OCI-LY7 (cell line): ENCODE measurements at regions not wholly inside any gene's neighbourhood (a gene's known extent, or its start where the extent isn't known, plus 50 kb on each side); places are given as distances from the start of the nearest gene placed in this dataset.

Experiments
- BruUV-seq: library from RNA; stranded (reverse); fragments of 400-500 nt; replicated peaks from 2 replicates; lab custom pipeline; 2021; lab: Mats Ljungman, UMichigan
- CTCF ChIA-PET: fragments of 300-600 bp; sonication (Branson Sonifier 250); formaldehyde crosslinking; loops from one replicate; lab custom pipeline; 2022; ENCODE audit warnings: antibody characterized with exemption; ENCODE audit not compliant: unreplicated experiment; lab: Charles Lee
- POLR2A ChIA-PET: fragments of 300-600 bp; sonication (Branson Sonifier 250); formaldehyde crosslinking; loops from one replicate; lab custom pipeline; 2022; ENCODE audit warnings: antibody characterized with exemption; lab: Charles Lee
- DNase-seq: peaks from one replicate; pipeline ENCODE4 v3.0.0-alpha.2; 2015; ENCODE audit warnings: low spot score
- H2AFZ ChIP-seq: fragments of 200-600 bp; sonication (generic), shearing (Covaris generic); 2 replicates; pipeline ENCODE4 v1.6.1; 2014; ENCODE audit warnings: mild to moderate bottlenecking, antibody characterized with exemption, low read length, moderate library complexity
- H3K27ac ChIP-seq: fragments of 200-600 bp; sonication (generic); 2 replicates; pipeline ENCODE4 v1.5.1; 2014; ENCODE audit warnings: mixed run types, low read depth, mild to moderate bottlenecking, moderate library complexity, low read length, inconsistent platforms; ENCODE audit not compliant: poor library complexity, severe bottlenecking
- H3K36me3 ChIP-seq: fragments of 200-600 bp; sonication (generic); 2 replicates; pipeline ENCODE4 v1.6.1; 2014; ENCODE audit warnings: mild to moderate bottlenecking, antibody characterized with exemption, low read length, moderate library complexity, mixed read lengths; ENCODE audit not compliant: insufficient read depth
- H3K4me1 ChIP-seq: fragments of 200-600 bp; sonication (generic); 2 replicates; pipeline ENCODE4 v1.5.1; 2014; ENCODE audit warnings: mild to moderate bottlenecking, low read length; ENCODE audit not compliant: insufficient read depth, poor library complexity, severe bottlenecking
- H3K4me2 ChIP-seq: fragments of 200-600 bp; sonication (generic); 2 replicates; pipeline ENCODE4 v1.6.1; 2014; ENCODE audit warnings: mild to moderate bottlenecking, low read length
- H3K4me3 ChIP-seq: fragments of 200-600 bp; sonication (generic); 2 replicates; pipeline ENCODE4 v1.5.1; 2014; ENCODE audit warnings: mild to moderate bottlenecking, low read depth, low read length; ENCODE audit not compliant: poor library complexity, severe bottlenecking
- H3K79me2 ChIP-seq: fragments of 200-600 bp; sonication (generic); 2 replicates; pipeline ENCODE4 v1.6.1; 2016; ENCODE audit warnings: low read depth, mild to moderate bottlenecking, low read length, moderate library complexity, mixed read lengths; ENCODE audit not compliant: insufficient read depth
- H3K9me2 ChIP-seq: fragments of 200-600 bp; sonication (generic); 2 replicates; pipeline ENCODE4 v1.6.1; 2016; ENCODE audit warnings: mild to moderate bottlenecking, low read length, mixed read lengths; ENCODE audit not compliant: insufficient read depth
- H3K9me3 ChIP-seq: fragments of 200-600 bp; sonication (generic); 2 replicates; pipeline ENCODE4 v1.6.1; 2014; ENCODE audit warnings: mild to moderate bottlenecking, mixed run types, low read length, mixed read lengths
- H4K20me1 ChIP-seq: fragments of 200-600 bp; sonication (generic); 2 replicates; pipeline ENCODE4 v1.6.1; 2014; ENCODE audit warnings: mild to moderate bottlenecking, antibody characterized with exemption, low read length, moderate library complexity, mixed read lengths; ENCODE audit not compliant: insufficient read depth
- EZH2phosphoT487 ChIP-seq: fragments of 200-600 bp; sonication (generic); IDR thresholded peaks from 2 replicates; pipeline ENCODE4 v1.6.1; 2018; ENCODE audit warnings: low read depth, borderline replicate concordance, mild to moderate bottlenecking, mixed run types, antibody characterized with exemption, low read length, moderate library complexity, mixed read lengths
- intact Hi-C: fragments of 100-400 bp; cut with micrococcal nuclease; formaldehyde crosslinking; loops from one replicate; pipeline ENCODE4 v1.10.0; 2022; ENCODE audit not compliant: unreplicated experiment
- TF ChIP-seq, protein P1 (sequence below): fragments of 200-600 bp; sonication (generic); conservative IDR thresholded peaks from 2 replicates; pipeline ENCODE4 v1.5.1; 2014; ENCODE audit warnings: mild to moderate bottlenecking, antibody characterized with exemption, low read length, moderate library complexity, mixed read lengths

DNA sequence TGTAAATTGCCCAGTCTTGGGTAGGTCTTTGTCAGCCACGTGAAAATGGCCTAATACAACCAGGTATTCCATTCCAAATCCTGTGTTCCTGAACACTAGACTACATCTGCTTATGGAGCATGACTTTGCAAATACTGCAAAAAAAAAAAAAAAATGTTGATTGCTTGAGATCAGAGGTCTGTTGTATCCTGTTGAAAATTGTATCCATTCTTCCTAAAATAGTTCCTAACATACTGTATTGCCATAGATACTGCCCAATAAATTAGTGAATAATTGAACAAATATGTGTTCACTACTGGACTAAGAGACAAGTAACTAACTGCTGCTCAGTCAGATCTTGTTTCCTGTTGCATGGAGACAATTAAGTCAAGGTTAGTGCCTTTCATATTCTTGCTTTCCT lies 164.3 kb upstream of the PABPC4L start:
- intact Hi-C loops: no loop called here
- no peak for DNase-seq
- no peaks in the 10 kb centered on the region for H3K9me2 ChIP-seq
- TF ChIP-seq, protein P1, sequence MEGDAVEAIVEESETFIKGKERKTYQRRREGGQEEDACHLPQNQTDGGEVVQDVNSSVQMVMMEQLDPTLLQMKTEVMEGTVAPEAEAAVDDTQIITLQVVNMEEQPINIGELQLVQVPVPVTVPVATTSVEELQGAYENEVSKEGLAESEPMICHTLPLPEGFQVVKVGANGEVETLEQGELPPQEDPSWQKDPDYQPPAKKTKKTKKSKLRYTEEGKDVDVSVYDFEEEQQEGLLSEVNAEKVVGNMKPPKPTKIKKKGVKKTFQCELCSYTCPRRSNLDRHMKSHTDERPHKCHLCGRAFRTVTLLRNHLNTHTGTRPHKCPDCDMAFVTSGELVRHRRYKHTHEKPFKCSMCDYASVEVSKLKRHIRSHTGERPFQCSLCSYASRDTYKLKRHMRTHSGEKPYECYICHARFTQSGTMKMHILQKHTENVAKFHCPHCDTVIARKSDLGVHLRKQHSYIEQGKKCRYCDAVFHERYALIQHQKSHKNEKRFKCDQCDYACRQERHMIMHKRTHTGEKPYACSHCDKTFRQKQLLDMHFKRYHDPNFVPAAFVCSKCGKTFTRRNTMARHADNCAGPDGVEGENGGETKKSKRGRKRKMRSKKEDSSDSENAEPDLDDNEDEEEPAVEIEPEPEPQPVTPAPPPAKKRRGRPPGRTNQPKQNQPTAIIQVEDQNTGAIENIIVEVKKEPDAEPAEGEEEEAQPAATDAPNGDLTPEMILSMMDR: no peak
- no peak for TF ChIP-seq EZH2phosphoT487
- no peak overlapping the region for H3K27ac ChIP-seq
- H3K36me3 ChIP-seq: no peaks in the 10 kb centered on the region
- CTCF ChIA-PET: no interaction called here
- H3K9me3 ChIP-seq: no peaks in the 10 kb centered on the region
- H3K4me1 ChIP-seq: no peaks in the 10 kb centered on the region
- POLR2A ChIA-PET: no interaction called here
- H3K79me2 ChIP-seq: no peaks in the 10 kb centered on the region
- H2AFZ ChIP-seq: no peak overlapping the region
- no peak overlapping the region for H3K4me2 ChIP-seq
- H4K20me1 ChIP-seq: no peaks in the 10 kb centered on the region
- H3K4me3 ChIP-seq: no peak overlapping the region
- BruUV-seq: no TSS peak

DNA sequence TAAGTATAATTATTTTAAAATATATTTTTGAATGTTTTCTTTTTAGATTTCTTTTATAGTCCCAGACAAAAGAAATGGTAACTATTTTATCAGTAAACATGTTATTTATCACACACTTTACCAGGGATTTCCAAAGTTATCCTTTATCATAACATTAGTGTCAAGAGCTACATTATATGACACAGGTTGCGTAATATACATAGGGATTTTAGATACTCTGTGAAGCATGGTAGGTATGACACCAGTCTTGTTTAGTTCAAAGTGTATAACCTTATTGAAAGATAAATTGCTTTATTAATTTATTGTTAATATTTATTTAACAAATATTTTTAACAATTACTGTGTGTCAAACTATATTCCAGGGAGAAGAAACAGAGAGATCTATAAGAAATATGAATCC lies 163.3 kb upstream of the PABPC4L start:
- Histone ChIP-seq H3K36me3 (no peaks in the 10 kb centered on the region), H3K4me3 (no peak overlapping the region), H3K4me1 (no peaks in the 10 kb centered on the region), H3K9me3 (no peaks in the 10 kb centered on the region), H4K20me1 (no peaks in the 10 kb centered on the region), H3K9me2 (no peaks in the 10 kb centered on the region), H3K27ac (no peak overlapping the region), H3K79me2 (no peaks in the 10 kb centered on the region), H3K4me2 (no peak overlapping the region), H2AFZ (no peak overlapping the region)
- no TSS peak for BruUV-seq
- CTCF ChIA-PET: no interaction called here
- TF ChIP-seq, protein P1: no peak
- TF ChIP-seq EZH2phosphoT487: no peak
- intact Hi-C loops: no loop called here
- no peak for DNase-seq
- POLR2A ChIA-PET: no interaction called here

DNA sequence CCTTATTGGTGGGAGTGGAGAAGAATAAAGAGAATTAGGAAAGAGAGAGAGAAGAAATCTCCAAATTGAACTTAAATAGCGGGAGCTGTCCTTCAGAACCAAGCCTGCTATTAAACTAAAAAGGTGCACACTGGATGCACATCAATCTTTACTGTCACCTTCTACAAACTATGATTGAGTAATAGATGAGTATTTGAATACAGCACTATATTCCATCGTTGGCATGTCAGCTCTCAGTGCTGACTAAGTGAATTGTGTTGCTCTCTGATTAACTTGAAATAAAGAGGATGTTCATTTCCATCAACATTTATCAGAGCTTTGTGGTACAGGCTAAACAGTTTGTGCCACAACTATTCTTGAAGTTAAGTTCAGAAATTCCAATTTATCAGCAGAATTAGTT lies 143.7 kb upstream of the PABPC4L start:
- DNase-seq: no peak
- Histone ChIP-seq H3K9me2 (no peaks in the 10 kb centered on the region), H2AFZ (no peak overlapping the region), H3K4me1 (no peaks in the 10 kb centered on the region), H3K79me2 (no peaks in the 10 kb centered on the region), H3K4me3 (no peak overlapping the region), H4K20me1 (no peaks in the 10 kb centered on the region), H3K4me2 (no peak overlapping the region), H3K9me3 (no peaks in the 10 kb centered on the region), H3K36me3 (no peaks in the 10 kb centered on the region), H3K27ac (no peak overlapping the region)
- ChIA-PET CTCF (no interaction called here), POLR2A (no interaction called here)
- TF ChIP-seq EZH2phosphoT487: no peak
- TF ChIP-seq, protein P1: no peak
- no TSS peak for BruUV-seq
- intact Hi-C loops: no loop called here
